Astrocyte (in vitro differentiated cells and primary cell): ENCODE measurements at regions not wholly inside any gene's neighbourhood (a gene's known extent, or its start where the extent isn't known, plus 50 kb on each side); places are given as distances from the start of the nearest gene placed in this dataset.
A peak's percentile ranks its signal among the peaks of the same experiment; 100 is the strongest.

ENCODE experiments used
- DNase-seq: peaks from one replicate; pipeline ENCODE4 v3.0.0-alpha.2; 2010; ENCODE audit warnings: low read depth
- FAIRE-seq: peaks from 2 replicates; lab custom pipeline; 2011; peaks lifted over from hg19 to GRCh38; lab: Jason Lieb, UNC
- H2AFZ ChIP-seq: 2 replicates; pipeline ENCODE4 v1.6.0; 2012; ENCODE audit warnings: low read depth, low read length, inconsistent platforms
- H3K27ac ChIP-seq: 2 replicates; pipeline ENCODE4 v1.5.1; 2011; ENCODE audit warnings: low read depth, low read length, inconsistent platforms
- H3K27me3 ChIP-seq: 2 replicates; pipeline ENCODE4 v1.6.0; 2011; ENCODE audit warnings: low read length, inconsistent platforms; ENCODE audit not compliant: insufficient read depth
- H3K36me3 ChIP-seq: 2 replicates; pipeline ENCODE4 v1.5.1; 2011; ENCODE audit warnings: low read length, inconsistent platforms; ENCODE audit not compliant: insufficient read depth
- H3K4me1 ChIP-seq: 2 replicates; pipeline ENCODE4 v1.5.1; 2011; ENCODE audit warnings: low read length, inconsistent platforms; ENCODE audit not compliant: insufficient read depth
- H3K4me2 ChIP-seq: 2 replicates; pipeline ENCODE4 v1.6.0; 2012; ENCODE audit warnings: low read length, inconsistent platforms
- H3K4me3 ChIP-seq: 2 replicates; pipeline ENCODE4 v1.5.1; 2011; ENCODE audit warnings: low read depth, mild to moderate bottlenecking, low read length, inconsistent platforms; ENCODE audit not compliant: insufficient read depth
- H3K79me2 ChIP-seq: 2 replicates; pipeline ENCODE4 v1.6.0; 2012; ENCODE audit warnings: mild to moderate bottlenecking, low read length, inconsistent platforms; ENCODE audit not compliant: insufficient read depth
- H3K9ac ChIP-seq: 2 replicates; pipeline ENCODE4 v1.6.0; 2012; ENCODE audit warnings: mild to moderate bottlenecking, low read length, inconsistent platforms
- H3K9me3 ChIP-seq: 2 replicates; pipeline ENCODE4 v1.5.1; 2012; ENCODE audit warnings: low read depth, mild to moderate bottlenecking, low read length, inconsistent platforms; ENCODE audit not compliant: insufficient read depth
- H4K20me1 ChIP-seq: 2 replicates; pipeline ENCODE4 v1.6.0; 2012; ENCODE audit warnings: low read length, inconsistent platforms; ENCODE audit not compliant: insufficient read depth
- H3K27ac Mint-ChIP-seq: one replicate; pipeline ENCODE4 v1.8.0; 2021; ENCODE audit warnings: mild to moderate bottlenecking, mixed read lengths; ENCODE audit not compliant: unreplicated experiment
- H3K27me3 Mint-ChIP-seq: one replicate; pipeline ENCODE4 v1.8.0; 2021; ENCODE audit warnings: low read depth, mixed read lengths; ENCODE audit not compliant: unreplicated experiment
- H3K36me3 Mint-ChIP-seq: one replicate; pipeline ENCODE4 v1.8.0; 2021; ENCODE audit warnings: low read depth, mixed read lengths; ENCODE audit not compliant: unreplicated experiment
- H3K4me1 Mint-ChIP-seq: one replicate; pipeline ENCODE4 v1.8.0; 2021; ENCODE audit warnings: low read depth, mixed read lengths; ENCODE audit not compliant: unreplicated experiment
- H3K4me3 Mint-ChIP-seq: one replicate; pipeline ENCODE4 v1.8.0; 2021; ENCODE audit warnings: mild to moderate bottlenecking, moderate library complexity, mixed read lengths; ENCODE audit not compliant: unreplicated experiment
- H3K9me3 Mint-ChIP-seq: one replicate; pipeline ENCODE4 v1.8.0; 2021; ENCODE audit warnings: mild to moderate bottlenecking, mixed read lengths; ENCODE audit not compliant: unreplicated experiment
- CTCF ChIP-seq: IDR thresholded peaks from 2 replicates; pipeline ENCODE4 v1.5.1; 2011; ENCODE audit warnings: low read depth, mild to moderate bottlenecking, inconsistent platforms, low read length, moderate library complexity; ENCODE audit not compliant: insufficient read depth
- EZH2 ChIP-seq: IDR thresholded peaks from 2 replicates; pipeline ENCODE4 v1.6.1; 2012; ENCODE audit warnings: mild to moderate bottlenecking, low read length, inconsistent platforms; ENCODE audit not compliant: insufficient read depth

DNA sequence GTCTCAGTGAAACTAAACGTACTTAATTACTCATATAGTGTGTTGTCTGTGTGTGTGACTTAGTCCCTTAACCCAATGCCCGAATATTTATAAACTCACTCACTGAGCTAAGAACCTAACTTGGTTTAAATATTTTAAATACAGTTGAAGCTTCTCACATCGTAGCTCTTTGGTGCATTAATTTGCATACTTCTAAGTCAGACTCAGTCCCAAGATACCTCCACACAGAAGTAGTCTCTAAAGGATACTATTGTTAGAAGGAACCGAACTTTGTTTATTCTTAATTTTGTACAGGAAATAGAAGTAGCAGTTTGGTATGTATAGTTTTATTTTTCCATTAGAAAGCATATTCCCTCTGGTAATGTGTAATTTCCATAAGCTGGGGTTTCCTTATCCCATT lies 54.0 kb upstream of the NKAP start:
- no peaks in the 10 kb centered on the region for H3K9me3 ChIP-seq
- no peaks in the 10 kb centered on the region for H3K4me1 Mint-ChIP-seq
- H4K20me1 ChIP-seq, result no peaks in the 10 kb centered on the region
- no peak overlapping the region for H3K4me2 ChIP-seq
- TF ChIP-seq EZH2 (no peak), CTCF (no peak)
- H3K36me3 Mint-ChIP-seq, result no peaks in the 10 kb centered on the region
- FAIRE-seq (peak; percentile 29), DNase-seq (no peak)
- no peak overlapping the region for H3K4me3 Mint-ChIP-seq
- H3K9ac ChIP-seq, result no peak overlapping the region
- H3K79me2 ChIP-seq, result no peaks in the 10 kb centered on the region
- no peak overlapping the region for H3K4me3 ChIP-seq
- H3K36me3 ChIP-seq, result no peaks in the 10 kb centered on the region
- H3K4me1 ChIP-seq, result no peaks in the 10 kb centered on the region
- peaks cover 68% of the 10 kb centered on the region for H3K27me3 ChIP-seq
- no peak overlapping the region for H3K27ac ChIP-seq
- H3K27me3 Mint-ChIP-seq, result peaks cover 83% of the 10 kb centered on the region
- H3K9me3 Mint-ChIP-seq, result no peaks in the 10 kb centered on the region
- H3K27ac Mint-ChIP-seq, result no peak overlapping the region
- no peak overlapping the region for H2AFZ ChIP-seq

DNA sequence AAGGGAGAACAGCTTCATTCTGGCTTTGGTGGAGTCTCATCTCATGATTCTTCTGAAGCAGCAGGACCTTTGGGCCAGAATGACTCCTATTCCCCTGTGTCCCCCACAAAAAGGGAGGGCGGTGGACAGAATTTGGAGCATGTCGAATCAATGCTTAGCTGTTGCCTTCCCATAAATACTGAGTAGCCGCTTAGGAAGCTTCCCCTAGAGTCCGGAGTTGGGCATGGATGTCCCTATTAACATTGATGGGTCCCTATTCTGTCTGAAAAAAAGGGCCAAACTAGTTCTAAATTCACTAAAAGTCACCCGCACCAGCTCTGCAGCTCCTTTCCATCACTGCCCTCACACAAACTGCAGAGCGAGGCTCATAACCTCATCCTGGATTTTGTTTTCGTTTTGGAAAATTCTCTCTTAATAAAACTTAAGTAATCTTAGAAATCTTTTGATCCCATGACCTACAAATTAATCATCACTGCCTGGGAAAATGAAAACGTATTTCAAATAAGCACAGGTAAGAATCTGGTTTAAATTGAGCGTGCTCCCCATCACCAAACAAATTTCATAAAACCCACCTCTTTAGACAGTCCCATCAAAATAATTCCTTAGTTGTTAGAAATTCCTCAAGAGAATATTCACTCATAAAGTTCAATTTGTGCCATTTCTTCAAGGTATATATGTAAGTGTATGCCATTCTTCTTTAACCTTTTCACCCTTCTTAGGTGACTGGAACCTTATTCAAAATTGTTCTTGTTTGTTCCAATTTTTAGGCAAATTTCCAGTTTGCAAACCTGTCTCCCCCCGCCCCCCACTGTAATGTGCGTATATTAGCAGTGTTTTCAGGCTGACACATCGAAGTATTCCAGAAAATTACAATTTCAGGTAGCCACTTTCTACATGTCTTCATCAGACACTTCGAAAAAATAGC lies 53.3 kb upstream of the NKAP start:
- peaks cover 82% of the 10 kb centered on the region for H3K27me3 Mint-ChIP-seq
- no peaks in the 10 kb centered on the region for H3K9me3 Mint-ChIP-seq
- Histone ChIP-seq H3K4me3 (no peak overlapping the region), H3K36me3 (no peaks in the 10 kb centered on the region), H4K20me1 (no peaks in the 10 kb centered on the region), H3K9me3 (no peaks in the 10 kb centered on the region), H3K4me1 (no peaks in the 10 kb centered on the region), H3K4me2 (no peak overlapping the region), H3K79me2 (no peaks in the 10 kb centered on the region), H3K27ac (no peak overlapping the region), H2AFZ (no peak overlapping the region), H3K27me3 (peaks cover 69% of the 10 kb centered on the region), H3K9ac (no peak overlapping the region)
- no peak overlapping the region for H3K4me3 Mint-ChIP-seq
- H3K4me1 Mint-ChIP-seq, result no peaks in the 10 kb centered on the region
- no peaks in the 10 kb centered on the region for H3K36me3 Mint-ChIP-seq
- FAIRE-seq (peak; percentile 23), DNase-seq (no peak)
- no peak overlapping the region for H3K27ac Mint-ChIP-seq
- TF ChIP-seq CTCF (no peak), EZH2 (no peak)

- Mint-ChIP-seq H3K27me3 (peaks cover 82% of the 10 kb centered on the region), H3K36me3 (no peaks in the 10 kb centered on the region), H3K9me3 (no peaks in the 10 kb centered on the region), H3K4me3 (no peak overlapping the region), H3K4me1 (no peaks in the 10 kb centered on the region), H3K27ac (no peak overlapping the region)
- Histone ChIP-seq H3K9me3 (no peaks in the 10 kb centered on the region), H3K4me2 (no peak overlapping the region), H3K27me3 (peaks cover 69% of the 10 kb centered on the region), H3K36me3 (no peaks in the 10 kb centered on the region), H4K20me1 (no peaks in the 10 kb centered on the region), H3K4me1 (no peaks in the 10 kb centered on the region), H3K9ac (no peak overlapping the region), H3K4me3 (no peak overlapping the region), H3K27ac (no peak overlapping the region), H2AFZ (no peak overlapping the region), H3K79me2 (no peaks in the 10 kb centered on the region)
- DNase-seq (no peak), FAIRE-seq (no peak)
- TF ChIP-seq CTCF, result no peak
- no peak for TF ChIP-seq EZH2
Measured at GRCh38 chrX:119996069-119996468, 52.5 kb upstream of the NKAP start.
